Pancreas (tissue), 10 donors: ENCODE measurements at regions not wholly inside any gene's neighbourhood (a gene's known extent, or its start where the extent isn't known, plus 50 kb on each side); places are given as distances from the start of the nearest gene placed in this dataset.

Experiments used
- ATAC-seq, 4 donors: fragments of 200-7000 bp; cut with Tn5 transposase; one replicate each; pipeline versions ENCODE4 v1.8.0 to v1.9.1; 2020; ENCODE audit warnings: mild to moderate bottlenecking in 4 of 4, moderate library complexity in 4 of 4
- DNase-seq, 6 donors: peaks; one replicate each; pipeline ENCODE4 v3.0.0-alpha.2; 2020
- FAIRE-seq: peaks from 2 replicates; lab custom pipeline; 2012; peaks lifted over from hg19 to GRCh38; lab: Jason Lieb, UNC
- H3K27ac ChIP-seq, 4 donors: fragments of 200-600 bp; sonication (generic); 1 replicate in 3 of 4; 2 replicates in 1 of 4; pipeline versions ENCODE4 v1.5.0 to v1.8.0; 2020
- H3K27me3 ChIP-seq, 4 donors: fragments of 200-600 bp; one replicate each; pipeline ENCODE4 v1.8.0; 2021
- H3K36me3 ChIP-seq, 3 donors: fragments of 200-600 bp; sonication (generic) in 1 of 3; one replicate each; pipeline versions ENCODE4 v1.5.0 to v1.8.0; 2020 to 2021
- H3K4me1 ChIP-seq, 3 donors: fragments of 200-600 bp; one replicate each; pipeline ENCODE4 v1.8.0; 2021
- H3K4me3 ChIP-seq, 4 donors: fragments of 200-600 bp; sonication (generic) in 2 of 4; one replicate each; pipeline versions ENCODE4 v1.5.0 to v1.8.0; 2020 to 2021
- H3K9me3 ChIP-seq, 4 donors: fragments of 200-600 bp; one replicate each; pipeline ENCODE4 v1.8.0; 2021
- CTCF ChIP-seq, 4 donors: fragments of 200-600 bp; sonication (generic) in 3 of 4; IDR thresholded peaks; one replicate each; pipeline versions ENCODE4 v1.5.0 to v1.8.0; 2021; ENCODE audit warnings: antibody characterized with exemption in 4 of 4
- WGBS, 2 donors: extraction: QIAGEN DNeasy Blood & Tissue Kit; methylation state at CpG; one replicate each; pipeline ENCODE4 v1.1.7; 2013; 5-methylcytosine and 5-hydroxymethylcytosine counted together
- intact Hi-C, 3 donors: fragments of 100-400 bp; cut with DNase I; formaldehyde crosslinking; loops; one replicate each; pipeline versions ENCODE4 v1.11.1 to v1.14.2; 2022
- donor health status: healthy with polysubstance abuse.
- donor health status: DM: no; HTN: no; CAD: no; lungs with moderate emphysema.
- donor health status: DM: no; HTN: no; CAD: no.
- donor health status: control.
- donor health status: control.
- donor health status: Bipolar disorder and iron deficiency.
- donor health status: DM: yes; HTN: yes; CAD: no.
- donor health status: DM: no; HTN: no; CAD: no.
- donor health status: DM: no; HTN: no; CAD: no.
- donor health status: DM: yes; HTN: yes; CAD: no.

- peaks cover 0 to 4% (median 0%) of the 10 kb centered on the region in 4 donors for H3K27me3 ChIP-seq
- ATAC-seq = no peak
- H3K4me3 ChIP-seq = no peak overlapping the region
- intact Hi-C loops = no loop called here
- no peak for FAIRE-seq
- no peak for DNase-seq
- no peak for TF ChIP-seq CTCF (IDR thresholded peaks at IDR 0.05)
- 82 to 87% methylated on average over 10 of the region's 10 CpGs for WGBS, 2 donors
- H3K36me3 ChIP-seq = no peaks in the 10 kb centered on the region
- H3K9me3 ChIP-seq = no peaks in the 10 kb centered on the region
- no peak overlapping the region for H3K27ac ChIP-seq
- H3K4me1 ChIP-seq = no peaks in the 10 kb centered on the region
These were observed 59.4 kb upstream of the NUP50 start for GRCh38 chr22:45104313-45104712.

GRCh38 chr22:45105281-45105702, 58.4 kb upstream of the NUP50 start:
- intact Hi-C loops = no loop called here

GRCh38 chr22:45107671-45108070, 56.1 kb upstream of the NUP50 start:
- DNase-seq (no peak), ATAC-seq (no peak), FAIRE-seq (no peak)
- H3K36me3 ChIP-seq = no peaks in the 10 kb centered on the region
- intact Hi-C loops = no loop called here
- peaks cover 0 to 4% (median 0%) of the 10 kb centered on the region in 4 donors for H3K27me3 ChIP-seq
- no peak overlapping the region for H3K4me3 ChIP-seq
- no peak overlapping the region for H3K27ac ChIP-seq
- H3K4me1 ChIP-seq = no peaks in the 10 kb centered on the region
- 60 to 62% methylated on average over 6 of the region's 6 CpGs for WGBS, 2 donors
- H3K9me3 ChIP-seq = no peaks in the 10 kb centered on the region
- no peak for TF ChIP-seq CTCF (IDR thresholded peaks at IDR 0.05)

More at GRCh38 chr22:45105281-45105702, 58.4 kb upstream of the NUP50 start:
- H3K27ac ChIP-seq = no peak overlapping the region
- no peak for DNase-seq
- no peak for ATAC-seq
- no peaks in the 10 kb centered on the region for H3K9me3 ChIP-seq
- H3K4me3 ChIP-seq = no peak overlapping the region
- H3K4me1 ChIP-seq = no peaks in the 10 kb centered on the region
- H3K36me3 ChIP-seq = no peaks in the 10 kb centered on the region
- WGBS, 2 donors = 31 to 32% methylated on average over 10 of the region's 10 CpGs
- no peak for TF ChIP-seq CTCF (IDR thresholded peaks at IDR 0.05)
- FAIRE-seq = no peak
- peaks cover 0 to 4% (median 0%) of the 10 kb centered on the region in 4 donors for H3K27me3 ChIP-seq

- intact Hi-C loops = no loop called here
- no peak for TF ChIP-seq CTCF (IDR thresholded peaks at IDR 0.05)
- Histone ChIP-seq H3K27me3 (no peaks in the 10 kb centered on the region), H3K4me1 (no peaks in the 10 kb centered on the region), H3K36me3 (no peaks in the 10 kb centered on the region), H3K9me3 (no peaks in the 10 kb centered on the region), H3K4me3 (no peak overlapping the region), H3K27ac (no peak overlapping the region)
- no peak for FAIRE-seq
- ATAC-seq = no peak
- 73 to 75% methylated on average over 5 of the region's 5 CpGs for WGBS, 2 donors
- no peak for DNase-seq
These were observed 51.4 kb upstream of the NUP50 start for GRCh38 chr22:45112136-45112879.
